Mesothelial cell of epicardium (in vitro differentiated cells): ENCODE measurements at regions not wholly inside any gene's neighbourhood (a gene's known extent, or its start where the extent isn't known, plus 50 kb on each side); places are given as distances from the start of the nearest gene placed in this dataset.

ENCODE experiments used
- DNase-seq, 2 experiments: peaks; one replicate each; pipeline ENCODE4 v3.0.0; 2021; ENCODE audit warnings: low spot score in 2 of 2; ENCODE audit not compliant: unreplicated experiment in 2 of 2
- H3K27ac Mint-ChIP-seq: 2 replicates; pipeline ENCODE4 v1.8.0; 2021; ENCODE audit warnings: mixed read lengths
- H3K27me3 Mint-ChIP-seq: 2 replicates; pipeline ENCODE4 v1.8.0; 2021; ENCODE audit warnings: low read depth, mixed read lengths
- H3K36me3 Mint-ChIP-seq: 2 replicates; pipeline ENCODE4 v1.8.0; 2021; ENCODE audit warnings: mixed read lengths
- H3K4me1 Mint-ChIP-seq: 2 replicates; pipeline ENCODE4 v1.8.0; 2021; ENCODE audit warnings: mixed read lengths
- H3K4me3 Mint-ChIP-seq: 2 replicates; pipeline ENCODE4 v1.8.0; 2021; ENCODE audit warnings: mild to moderate bottlenecking, moderate library complexity, mixed read lengths
- H3K9me3 Mint-ChIP-seq: 2 replicates; pipeline ENCODE4 v1.8.0; 2021; ENCODE audit warnings: mixed read lengths
- TF ChIP-seq, protein P1 (sequence below): fragments of 200-600 bp; sonication (generic); IDR thresholded peaks from one replicate; pipeline ENCODE4 v1.5.0; 2021; ENCODE audit warnings: antibody characterized with exemption; ENCODE audit not compliant: unreplicated experiment

GRCh38 chr3:35549690-35550089 is 89.6 kb upstream of the ARPP21 start:
- TF ChIP-seq, protein P1, sequence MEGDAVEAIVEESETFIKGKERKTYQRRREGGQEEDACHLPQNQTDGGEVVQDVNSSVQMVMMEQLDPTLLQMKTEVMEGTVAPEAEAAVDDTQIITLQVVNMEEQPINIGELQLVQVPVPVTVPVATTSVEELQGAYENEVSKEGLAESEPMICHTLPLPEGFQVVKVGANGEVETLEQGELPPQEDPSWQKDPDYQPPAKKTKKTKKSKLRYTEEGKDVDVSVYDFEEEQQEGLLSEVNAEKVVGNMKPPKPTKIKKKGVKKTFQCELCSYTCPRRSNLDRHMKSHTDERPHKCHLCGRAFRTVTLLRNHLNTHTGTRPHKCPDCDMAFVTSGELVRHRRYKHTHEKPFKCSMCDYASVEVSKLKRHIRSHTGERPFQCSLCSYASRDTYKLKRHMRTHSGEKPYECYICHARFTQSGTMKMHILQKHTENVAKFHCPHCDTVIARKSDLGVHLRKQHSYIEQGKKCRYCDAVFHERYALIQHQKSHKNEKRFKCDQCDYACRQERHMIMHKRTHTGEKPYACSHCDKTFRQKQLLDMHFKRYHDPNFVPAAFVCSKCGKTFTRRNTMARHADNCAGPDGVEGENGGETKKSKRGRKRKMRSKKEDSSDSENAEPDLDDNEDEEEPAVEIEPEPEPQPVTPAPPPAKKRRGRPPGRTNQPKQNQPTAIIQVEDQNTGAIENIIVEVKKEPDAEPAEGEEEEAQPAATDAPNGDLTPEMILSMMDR = no peak
- Mint-ChIP-seq H3K4me1 (peaks cover 7% of the 10 kb centered on the region), H3K9me3 (peaks cover 1% of the 10 kb centered on the region), H3K27me3 (no peaks in the 10 kb centered on the region), H3K36me3 (no peaks in the 10 kb centered on the region), H3K27ac (no peak overlapping the region), H3K4me3 (no peak overlapping the region)
- DNase-seq = no peak

- no peaks in the 10 kb centered on the region for H3K27me3 Mint-ChIP-seq
- TF ChIP-seq, protein P1 = no peak
- no peaks in the 10 kb centered on the region for H3K4me1 Mint-ChIP-seq
- H3K4me3 Mint-ChIP-seq = no peak overlapping the region
- DNase-seq = no peak
- H3K9me3 Mint-ChIP-seq = peaks cover 18% of the 10 kb centered on the region
- peaks cover 3% of the 10 kb centered on the region for H3K36me3 Mint-ChIP-seq
- H3K27ac Mint-ChIP-seq = no peak overlapping the region
Observed at GRCh38 chr3:35562141-35562540, 77.2 kb upstream of the ARPP21 start.

GRCh38 chr3:35565048-35565447 is 74.3 kb upstream of the ARPP21 start:
- no peak overlapping the region for H3K27ac Mint-ChIP-seq
- DNase-seq = no peak
- H3K4me3 Mint-ChIP-seq = no peak overlapping the region
- H3K36me3 Mint-ChIP-seq = no peaks in the 10 kb centered on the region
- H3K27me3 Mint-ChIP-seq = no peaks in the 10 kb centered on the region
- TF ChIP-seq, protein P1 = no peak
- no peaks in the 10 kb centered on the region for H3K9me3 Mint-ChIP-seq
- no peaks in the 10 kb centered on the region for H3K4me1 Mint-ChIP-seq
